ENCODE measurements at regions not wholly inside any gene's neighbourhood (a gene's known extent, or its start where the extent isn't known, plus 50 kb on each side); places are given as distances from the start of the nearest gene placed in this dataset.

DNA sequence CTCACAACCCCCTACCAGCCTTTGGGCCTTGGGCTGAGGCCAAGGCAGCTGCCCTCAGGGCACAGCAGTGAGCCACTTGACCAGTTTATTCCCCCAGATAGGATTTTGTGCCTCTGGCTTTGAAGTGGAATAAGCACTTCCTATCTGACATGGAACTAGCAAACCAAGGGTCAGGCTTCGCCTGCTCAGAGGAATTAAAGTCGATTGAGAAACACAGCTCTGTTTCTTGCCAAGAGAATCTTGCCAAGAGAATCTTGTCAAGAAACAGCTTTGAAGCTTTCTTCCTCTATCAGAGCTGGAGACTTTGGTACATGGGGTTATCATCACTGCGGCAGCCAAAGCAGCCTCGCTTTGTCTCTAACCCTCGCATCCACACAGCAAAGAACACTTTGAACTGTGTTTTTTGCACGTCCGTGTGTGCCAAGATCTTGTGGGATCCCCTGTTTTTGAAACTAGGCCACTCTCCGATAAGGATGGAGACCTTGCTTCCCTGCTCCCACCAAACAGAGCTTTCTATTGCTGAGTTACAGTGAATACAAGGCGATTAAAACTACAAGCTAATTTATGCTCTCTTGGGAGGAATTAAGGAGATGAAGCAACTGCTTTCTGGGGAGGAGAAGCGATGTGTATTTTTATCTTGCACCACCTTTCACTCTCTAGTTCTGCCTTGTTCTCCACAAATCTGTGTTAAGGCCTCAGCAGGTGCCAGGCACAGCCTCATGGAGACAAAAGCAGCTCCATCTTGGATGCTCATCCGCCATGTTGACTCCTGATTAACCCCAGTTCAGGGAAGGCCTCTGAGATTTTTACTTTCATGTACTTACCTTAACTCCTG, 67.3 kb downstream of the RHOU start:
- ChIA-PET CTCF (no interaction called here), POLR2A (no interaction called here)
- Histone ChIP-seq H3K4me1 (ENCODE audit: control insufficient read depth, insufficient read depth, low read length) (no peaks in the 10 kb centered on the region), H3K27me3 (ENCODE audit: control insufficient read depth, insufficient read depth, low read length) (no peaks in the 10 kb centered on the region; the same call in 1 of the 2 replicates), H3K9me3 (ENCODE audit: control insufficient read depth, insufficient read depth, low read depth, low read length) (no peaks in the 10 kb centered on the region), H3K36me3 (ENCODE audit: control insufficient read depth, insufficient read depth, low read length) (no peaks in the 10 kb centered on the region), H3K27ac (ENCODE audit: low read length) (no peak overlapping the region), H3K4me3 (ENCODE audit: low read depth in 2 of 2, low read length in 2 of 2) (no peak overlapping the region)
- no TSS peak for BruUV-seq (replicated peaks)
- no peak for ATAC-seq
- intact Hi-C loops (cut with micrococcal nuclease; ENCODE audit: unreplicated experiment) (no loop called here), in situ Hi-C loops (cut with HindIII; ENCODE audit: low pct_unique_long_range_greater_than_20kb, low sequenced_read_pairs) (no loop called here)
- TF ChIP-seq, protein P1, sequence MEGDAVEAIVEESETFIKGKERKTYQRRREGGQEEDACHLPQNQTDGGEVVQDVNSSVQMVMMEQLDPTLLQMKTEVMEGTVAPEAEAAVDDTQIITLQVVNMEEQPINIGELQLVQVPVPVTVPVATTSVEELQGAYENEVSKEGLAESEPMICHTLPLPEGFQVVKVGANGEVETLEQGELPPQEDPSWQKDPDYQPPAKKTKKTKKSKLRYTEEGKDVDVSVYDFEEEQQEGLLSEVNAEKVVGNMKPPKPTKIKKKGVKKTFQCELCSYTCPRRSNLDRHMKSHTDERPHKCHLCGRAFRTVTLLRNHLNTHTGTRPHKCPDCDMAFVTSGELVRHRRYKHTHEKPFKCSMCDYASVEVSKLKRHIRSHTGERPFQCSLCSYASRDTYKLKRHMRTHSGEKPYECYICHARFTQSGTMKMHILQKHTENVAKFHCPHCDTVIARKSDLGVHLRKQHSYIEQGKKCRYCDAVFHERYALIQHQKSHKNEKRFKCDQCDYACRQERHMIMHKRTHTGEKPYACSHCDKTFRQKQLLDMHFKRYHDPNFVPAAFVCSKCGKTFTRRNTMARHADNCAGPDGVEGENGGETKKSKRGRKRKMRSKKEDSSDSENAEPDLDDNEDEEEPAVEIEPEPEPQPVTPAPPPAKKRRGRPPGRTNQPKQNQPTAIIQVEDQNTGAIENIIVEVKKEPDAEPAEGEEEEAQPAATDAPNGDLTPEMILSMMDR (IDR thresholded peaks at IDR 0.05), result no peak
- TF ChIP-seq POLR2AphosphoS5 (IDR thresholded peaks at IDR 0.05; ENCODE audit: low read depth, low read length) (no peak), SIN3A (IDR thresholded peaks at IDR 0.05; ENCODE audit: borderline replicate concordance, insufficient read depth, low read depth, low read length) (no peak), TCF7L2 (IDR thresholded peaks at IDR 0.05; ENCODE audit: low read depth, low read length) (no peak)
- TF ChIP-seq, protein P2, sequence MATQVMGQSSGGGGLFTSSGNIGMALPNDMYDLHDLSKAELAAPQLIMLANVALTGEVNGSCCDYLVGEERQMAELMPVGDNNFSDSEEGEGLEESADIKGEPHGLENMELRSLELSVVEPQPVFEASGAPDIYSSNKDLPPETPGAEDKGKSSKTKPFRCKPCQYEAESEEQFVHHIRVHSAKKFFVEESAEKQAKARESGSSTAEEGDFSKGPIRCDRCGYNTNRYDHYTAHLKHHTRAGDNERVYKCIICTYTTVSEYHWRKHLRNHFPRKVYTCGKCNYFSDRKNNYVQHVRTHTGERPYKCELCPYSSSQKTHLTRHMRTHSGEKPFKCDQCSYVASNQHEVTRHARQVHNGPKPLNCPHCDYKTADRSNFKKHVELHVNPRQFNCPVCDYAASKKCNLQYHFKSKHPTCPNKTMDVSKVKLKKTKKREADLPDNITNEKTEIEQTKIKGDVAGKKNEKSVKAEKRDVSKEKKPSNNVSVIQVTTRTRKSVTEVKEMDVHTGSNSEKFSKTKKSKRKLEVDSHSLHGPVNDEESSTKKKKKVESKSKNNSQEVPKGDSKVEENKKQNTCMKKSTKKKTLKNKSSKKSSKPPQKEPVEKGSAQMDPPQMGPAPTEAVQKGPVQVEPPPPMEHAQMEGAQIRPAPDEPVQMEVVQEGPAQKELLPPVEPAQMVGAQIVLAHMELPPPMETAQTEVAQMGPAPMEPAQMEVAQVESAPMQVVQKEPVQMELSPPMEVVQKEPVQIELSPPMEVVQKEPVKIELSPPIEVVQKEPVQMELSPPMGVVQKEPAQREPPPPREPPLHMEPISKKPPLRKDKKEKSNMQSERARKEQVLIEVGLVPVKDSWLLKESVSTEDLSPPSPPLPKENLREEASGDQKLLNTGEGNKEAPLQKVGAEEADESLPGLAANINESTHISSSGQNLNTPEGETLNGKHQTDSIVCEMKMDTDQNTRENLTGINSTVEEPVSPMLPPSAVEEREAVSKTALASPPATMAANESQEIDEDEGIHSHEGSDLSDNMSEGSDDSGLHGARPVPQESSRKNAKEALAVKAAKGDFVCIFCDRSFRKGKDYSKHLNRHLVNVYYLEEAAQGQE (IDR thresholded peaks at IDR 0.05; ENCODE audit: insufficient read depth in 1 of 2, low read depth in 2 of 2, low read length in 1 of 2), result no peak
- no peak for DNase-seq (ENCODE audit: low read depth, low spot score)

DNA sequence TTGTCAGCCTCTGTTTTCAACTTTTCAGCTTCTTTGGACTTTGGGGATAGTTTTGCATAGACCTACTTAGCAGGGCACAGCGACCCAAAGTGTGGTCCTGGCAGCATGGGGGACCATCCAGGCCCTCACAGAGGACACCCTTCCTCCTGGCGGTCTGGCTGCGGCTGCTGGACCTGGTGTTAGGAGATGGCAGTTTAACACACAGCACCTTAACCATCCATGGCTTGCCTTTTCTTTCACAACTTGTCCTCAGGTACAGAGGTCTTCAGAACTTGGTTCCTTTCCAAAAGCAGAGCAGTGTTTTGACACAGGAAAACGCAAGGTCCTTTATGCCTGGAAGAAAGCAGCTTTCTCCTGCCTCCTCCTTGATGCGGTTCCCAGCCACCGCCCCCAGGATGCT, 68.1 kb downstream of the RHOU start:
- POLR2A ChIA-PET, result no interaction called here
- no peak for DNase-seq (ENCODE audit: low read depth, low spot score)
- H3K9me3 ChIP-seq (ENCODE audit: control insufficient read depth, insufficient read depth, low read depth, low read length), result no peaks in the 10 kb centered on the region
- H3K4me1 ChIP-seq (ENCODE audit: control insufficient read depth, insufficient read depth, low read length), result no peaks in the 10 kb centered on the region
- intact Hi-C loops (cut with micrococcal nuclease; ENCODE audit: unreplicated experiment) (no loop called here), in situ Hi-C loops (cut with HindIII; ENCODE audit: low pct_unique_long_range_greater_than_20kb, low sequenced_read_pairs) (no loop called here)
- TF ChIP-seq, protein P1 (IDR thresholded peaks at IDR 0.05), result no peak
- TF ChIP-seq POLR2AphosphoS5 (IDR thresholded peaks at IDR 0.05; ENCODE audit: low read depth, low read length) (no peak), SIN3A (IDR thresholded peaks at IDR 0.05; ENCODE audit: borderline replicate concordance, insufficient read depth, low read depth, low read length) (no peak), TCF7L2 (IDR thresholded peaks at IDR 0.05; ENCODE audit: low read depth, low read length) (no peak)
- TF ChIP-seq, protein P2 (IDR thresholded peaks at IDR 0.05; ENCODE audit: insufficient read depth in 1 of 2, low read depth in 2 of 2, low read length in 1 of 2), result no peak
- H3K4me3 ChIP-seq (ENCODE audit: low read depth in 2 of 2, low read length in 2 of 2), result no peak overlapping the region
- H3K36me3 ChIP-seq (ENCODE audit: control insufficient read depth, insufficient read depth, low read length), result no peaks in the 10 kb centered on the region
- BruUV-seq (replicated peaks), result no TSS peak
- no peaks in the 10 kb centered on the region; the same call in 1 of the 2 replicates for H3K27me3 ChIP-seq (ENCODE audit: control insufficient read depth, insufficient read depth, low read length)
- no peak overlapping the region for H3K27ac ChIP-seq (ENCODE audit: low read length)
- CTCF ChIA-PET, result no interaction called here
- no peak for ATAC-seq

All from Panc1 (cell line).